Panc1 (cell line): ENCODE measurements at regions not wholly inside any gene's neighbourhood (a gene's known extent, or its start where the extent isn't known, plus 50 kb on each side); places are given as distances from the start of the nearest gene placed in this dataset.

Source experiments
- ATAC-seq: fragments of 200-7000 bp; cut with Tn5 transposase; 2 replicates; pipeline ENCODE4 v1.9.1; 2020; ENCODE audit warnings: mild to moderate bottlenecking, moderate library complexity
- BruUV-seq: library from RNA; stranded (reverse); fragments of 400-500 nt; replicated peaks from 2 replicates; lab custom pipeline; 2021; lab: Mats Ljungman, UMichigan
- CTCF ChIA-PET: fragments of 300-600 bp; sonication (Branson Sonifier 250); formaldehyde crosslinking; loops from one replicate; lab custom pipeline; 2022; ENCODE audit warnings: antibody characterized with exemption; lab: Charles Lee
- POLR2A ChIA-PET: fragments of 300-600 bp; sonication (Branson Sonifier 250); formaldehyde crosslinking; loops from one replicate; lab custom pipeline; 2022; ENCODE audit warnings: antibody characterized with exemption; lab: Charles Lee
- DNase-seq: peaks from one replicate; pipeline ENCODE4 v3.0.0-alpha.2; 2010; ENCODE audit warnings: low read depth, low spot score
- H3K27ac ChIP-seq: 2 replicates; pipeline ENCODE4 v1.5.1; 2011; ENCODE audit warnings: mild to moderate bottlenecking, low read length, inconsistent platforms
- H3K27me3 ChIP-seq: fragments of 200-500 bp; sonication (Bioruptor generic); 2 replicates; pipeline ENCODE4 v1.6.0; 2014; ENCODE audit warnings: low read length, inconsistent platforms; ENCODE audit not compliant: control insufficient read depth, insufficient read depth
- H3K36me3 ChIP-seq: fragments of 200-500 bp; sonication (Bioruptor generic); 2 replicates; pipeline ENCODE4 v1.5.1; 2014; ENCODE audit warnings: inconsistent platforms, mild to moderate bottlenecking, low read length, moderate library complexity; ENCODE audit not compliant: control insufficient read depth, insufficient read depth
- H3K4me1 ChIP-seq: 2 replicates; pipeline ENCODE4 v1.5.1; 2011; ENCODE audit warnings: inconsistent platforms, mild to moderate bottlenecking, low read length, moderate library complexity; ENCODE audit not compliant: control insufficient read depth, insufficient read depth
- H3K4me3 ChIP-seq, 2 experiments: 2 replicates each; pipeline ENCODE4 v1.5.1; 2011 to 2012; ENCODE audit warnings: low read depth in 2 of 2, low read length in 2 of 2, mild to moderate bottlenecking in 2 of 2, inconsistent platforms in 1 of 2, moderate library complexity in 1 of 2
- H3K9me3 ChIP-seq: fragments of 200-500 bp; sonication (Bioruptor generic); 2 replicates; pipeline ENCODE4 v1.5.1; 2014; ENCODE audit warnings: low read depth, mild to moderate bottlenecking, inconsistent platforms, low read length, moderate library complexity; ENCODE audit not compliant: control insufficient read depth, insufficient read depth
- CTCF ChIP-seq: fragments of 450-650 bp; IDR thresholded peaks from 2 replicates; pipeline ENCODE4 v1.5.1; 2017; ENCODE audit warnings: mild to moderate bottlenecking
- POLR2AphosphoS5 ChIP-seq: IDR thresholded peaks from 2 replicates; pipeline ENCODE4 v1.6.1; 2012; ENCODE audit warnings: mild to moderate bottlenecking, low read depth, low read length, moderate library complexity
- SIN3A ChIP-seq: IDR thresholded peaks from 2 replicates; pipeline ENCODE4 v1.6.1; 2012; ENCODE audit warnings: low read depth, mild to moderate bottlenecking, low read length, moderate library complexity, borderline replicate concordance; ENCODE audit not compliant: insufficient read depth
- TCF7L2 ChIP-seq: IDR thresholded peaks from 2 replicates; pipeline ENCODE4 v1.6.1; 2011; ENCODE audit warnings: mild to moderate bottlenecking, low read depth, low read length, inconsistent platforms
- in situ Hi-C: cut with HindIII; loops from 2 replicates; pipeline ENCODE4 v1.10.0; 2016; ENCODE audit warnings: low sequenced_read_pairs, low pct_unique_long_range_greater_than_20kb
- intact Hi-C: fragments of 100-400 bp; cut with micrococcal nuclease; formaldehyde crosslinking; loops from one replicate; pipeline ENCODE4 v1.10.0; 2022; ENCODE audit not compliant: unreplicated experiment
- TF ChIP-seq, protein P1 (sequence below), 2 experiments: IDR thresholded peaks; 2 replicates each; pipeline ENCODE4 v1.6.1; 2011 to 2012; ENCODE audit warnings: low read depth in 2 of 2, control low read depth in 1 of 2, low read length in 1 of 2, mild to moderate bottlenecking in 1 of 2, moderate library complexity in 1 of 2; ENCODE audit not compliant: insufficient read depth in 1 of 2

DNA sequence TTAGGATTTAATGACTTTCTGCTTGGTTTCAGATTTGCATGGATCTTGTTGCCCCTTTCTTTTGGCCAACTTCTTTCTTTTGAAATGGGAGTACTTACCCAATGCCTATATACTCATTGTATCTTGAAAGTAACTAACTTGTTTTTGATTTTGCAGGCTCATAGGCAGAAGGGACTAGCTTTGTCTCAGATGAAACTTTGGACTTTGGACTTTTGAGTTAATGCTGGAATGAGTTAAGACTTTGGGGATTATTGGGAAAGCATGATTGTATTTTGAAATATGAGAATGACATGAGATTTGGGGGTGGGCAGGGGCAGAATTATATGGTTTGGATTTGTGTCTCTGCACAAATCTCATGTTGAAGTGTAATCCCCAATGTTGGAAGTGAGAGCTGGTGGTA is 657.1 kb downstream of the TMTC2 start:
- in situ Hi-C loops: no loop called here
- ATAC-seq (no peak), DNase-seq (no peak)
- no peaks in the 10 kb centered on the region for H3K36me3 ChIP-seq
- intact Hi-C loops: no loop called here
- BruUV-seq: no TSS peak
- no peaks in the 10 kb centered on the region for H3K27me3 ChIP-seq
- no peak overlapping the region for H3K27ac ChIP-seq
- H3K4me3 ChIP-seq: no peak overlapping the region
- CTCF ChIA-PET: interaction anchor here (0.9 kb wide), 1 partner anchor 9 kb away, joined by 3 read pairs; no protein-coding TSS in a partner anchor
- POLR2A ChIA-PET: no interaction called here
- H3K4me1 ChIP-seq: no peaks in the 10 kb centered on the region
- no peaks in the 10 kb centered on the region for H3K9me3 ChIP-seq
- TF ChIP-seq CTCF: no peak

GRCh38 chr12:83335748-83336147 is 649.0 kb downstream of the TMTC2 start:
- H3K4me3 ChIP-seq: no peak overlapping the region
- no peaks in the 10 kb centered on the region for H3K36me3 ChIP-seq
- no peak for DNase-seq
- POLR2A ChIA-PET: no interaction called here
- ATAC-seq: no peak
- no peaks in the 10 kb centered on the region for H3K27me3 ChIP-seq
- intact Hi-C loops (no loop called here), in situ Hi-C loops (no loop called here)
- BruUV-seq: no TSS peak
- no peak for TF ChIP-seq POLR2AphosphoS5
- TF ChIP-seq, protein P1, sequence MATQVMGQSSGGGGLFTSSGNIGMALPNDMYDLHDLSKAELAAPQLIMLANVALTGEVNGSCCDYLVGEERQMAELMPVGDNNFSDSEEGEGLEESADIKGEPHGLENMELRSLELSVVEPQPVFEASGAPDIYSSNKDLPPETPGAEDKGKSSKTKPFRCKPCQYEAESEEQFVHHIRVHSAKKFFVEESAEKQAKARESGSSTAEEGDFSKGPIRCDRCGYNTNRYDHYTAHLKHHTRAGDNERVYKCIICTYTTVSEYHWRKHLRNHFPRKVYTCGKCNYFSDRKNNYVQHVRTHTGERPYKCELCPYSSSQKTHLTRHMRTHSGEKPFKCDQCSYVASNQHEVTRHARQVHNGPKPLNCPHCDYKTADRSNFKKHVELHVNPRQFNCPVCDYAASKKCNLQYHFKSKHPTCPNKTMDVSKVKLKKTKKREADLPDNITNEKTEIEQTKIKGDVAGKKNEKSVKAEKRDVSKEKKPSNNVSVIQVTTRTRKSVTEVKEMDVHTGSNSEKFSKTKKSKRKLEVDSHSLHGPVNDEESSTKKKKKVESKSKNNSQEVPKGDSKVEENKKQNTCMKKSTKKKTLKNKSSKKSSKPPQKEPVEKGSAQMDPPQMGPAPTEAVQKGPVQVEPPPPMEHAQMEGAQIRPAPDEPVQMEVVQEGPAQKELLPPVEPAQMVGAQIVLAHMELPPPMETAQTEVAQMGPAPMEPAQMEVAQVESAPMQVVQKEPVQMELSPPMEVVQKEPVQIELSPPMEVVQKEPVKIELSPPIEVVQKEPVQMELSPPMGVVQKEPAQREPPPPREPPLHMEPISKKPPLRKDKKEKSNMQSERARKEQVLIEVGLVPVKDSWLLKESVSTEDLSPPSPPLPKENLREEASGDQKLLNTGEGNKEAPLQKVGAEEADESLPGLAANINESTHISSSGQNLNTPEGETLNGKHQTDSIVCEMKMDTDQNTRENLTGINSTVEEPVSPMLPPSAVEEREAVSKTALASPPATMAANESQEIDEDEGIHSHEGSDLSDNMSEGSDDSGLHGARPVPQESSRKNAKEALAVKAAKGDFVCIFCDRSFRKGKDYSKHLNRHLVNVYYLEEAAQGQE (IDR thresholded peaks at IDR 0.05; ENCODE audit: insufficient read depth in 1 of 2, low read depth in 2 of 2, low read length in 1 of 2): no peak
- TF ChIP-seq SIN3A: no peak
- TF ChIP-seq CTCF: no peak
- no peak for TF ChIP-seq TCF7L2
- no peaks in the 10 kb centered on the region for H3K4me1 ChIP-seq
- no peaks in the 10 kb centered on the region for H3K9me3 ChIP-seq
- H3K27ac ChIP-seq: no peak overlapping the region
- CTCF ChIA-PET: no interaction called here

DNA sequence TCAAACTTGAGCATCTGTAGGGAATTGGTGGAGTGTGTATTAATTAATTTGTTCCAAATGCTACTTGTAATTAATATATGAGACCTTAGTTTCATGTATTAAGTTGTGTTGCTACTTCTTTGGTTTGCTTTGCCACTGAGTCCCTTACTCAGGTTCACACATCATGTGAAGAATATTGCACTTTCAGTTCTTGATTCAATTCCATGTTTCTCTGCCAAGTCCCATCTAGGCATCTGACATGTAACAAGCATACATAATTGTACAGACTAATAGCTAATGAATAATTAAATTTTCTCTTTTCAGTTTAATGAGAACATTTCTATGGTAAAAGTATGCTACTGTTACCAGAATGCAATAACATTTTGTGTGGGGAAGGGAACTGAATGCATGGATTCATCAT is 640.0 kb downstream of the TMTC2 start:
- no peak for ATAC-seq
- H3K27ac ChIP-seq: no peak overlapping the region
- TF ChIP-seq TCF7L2: no peak
- no peak for DNase-seq
- BruUV-seq: no TSS peak
- in situ Hi-C loops (no loop called here), intact Hi-C loops (no loop called here)
- H3K27me3 ChIP-seq: no peaks in the 10 kb centered on the region
- H3K36me3 ChIP-seq: no peaks in the 10 kb centered on the region
- ChIA-PET POLR2A (no interaction called here), CTCF (no interaction called here)
- H3K4me3 ChIP-seq: no peak overlapping the region
- H3K4me1 ChIP-seq: no peaks in the 10 kb centered on the region
- H3K9me3 ChIP-seq: no peaks in the 10 kb centered on the region
